ENCODE measurements at regions not wholly inside any gene's neighbourhood (a gene's known extent, or its start where the extent isn't known, plus 50 kb on each side); places are given as distances from the start of the nearest gene placed in this dataset.

DNA sequence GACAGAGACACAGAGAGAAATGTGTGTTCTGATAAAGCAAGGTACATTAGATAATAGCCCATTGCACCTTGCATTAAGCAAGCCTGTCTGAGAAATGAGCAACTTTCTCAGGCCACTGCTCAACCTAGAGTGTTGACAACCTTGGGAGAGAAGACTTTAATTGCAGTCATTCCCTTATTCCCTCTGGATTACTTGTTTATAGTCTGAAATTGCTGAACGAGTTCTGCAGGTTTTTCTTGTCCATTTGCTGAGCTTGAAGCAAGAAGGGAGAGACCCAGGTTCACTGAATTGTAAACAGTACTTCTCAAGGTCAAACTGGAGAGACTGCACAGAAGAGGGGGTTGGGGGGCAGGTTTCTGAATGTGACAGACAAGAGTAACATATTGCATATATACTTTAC is 159.4 kb upstream of the PLEKHG7 start:
- H3K4me3 ChIP-seq: no peak overlapping the region
- TF ChIP-seq, protein P1, sequence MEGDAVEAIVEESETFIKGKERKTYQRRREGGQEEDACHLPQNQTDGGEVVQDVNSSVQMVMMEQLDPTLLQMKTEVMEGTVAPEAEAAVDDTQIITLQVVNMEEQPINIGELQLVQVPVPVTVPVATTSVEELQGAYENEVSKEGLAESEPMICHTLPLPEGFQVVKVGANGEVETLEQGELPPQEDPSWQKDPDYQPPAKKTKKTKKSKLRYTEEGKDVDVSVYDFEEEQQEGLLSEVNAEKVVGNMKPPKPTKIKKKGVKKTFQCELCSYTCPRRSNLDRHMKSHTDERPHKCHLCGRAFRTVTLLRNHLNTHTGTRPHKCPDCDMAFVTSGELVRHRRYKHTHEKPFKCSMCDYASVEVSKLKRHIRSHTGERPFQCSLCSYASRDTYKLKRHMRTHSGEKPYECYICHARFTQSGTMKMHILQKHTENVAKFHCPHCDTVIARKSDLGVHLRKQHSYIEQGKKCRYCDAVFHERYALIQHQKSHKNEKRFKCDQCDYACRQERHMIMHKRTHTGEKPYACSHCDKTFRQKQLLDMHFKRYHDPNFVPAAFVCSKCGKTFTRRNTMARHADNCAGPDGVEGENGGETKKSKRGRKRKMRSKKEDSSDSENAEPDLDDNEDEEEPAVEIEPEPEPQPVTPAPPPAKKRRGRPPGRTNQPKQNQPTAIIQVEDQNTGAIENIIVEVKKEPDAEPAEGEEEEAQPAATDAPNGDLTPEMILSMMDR (IDR thresholded peaks at IDR 0.05): no peak
- TF ChIP-seq POLR2A (IDR thresholded peaks at IDR 0.05): no peak
- H3K27me3 ChIP-seq: no peaks in the 10 kb centered on the region
- peaks cover 0 to 46% (median 19%) of the 10 kb centered on the region in 4 donors for H3K4me1 ChIP-seq
- peak overlapping the region; percentile 21 to 86 (median 37) for H3K27ac ChIP-seq
- no peak for DNase-seq
- WGBS (ENCODE audit: insufficient coverage, low coverage, low lambda C conversion rate, missing lambda C conversion rate): 0% methylated on average over 1 of the region's 1 CpG
- H3K36me3 ChIP-seq: no peaks in the 10 kb centered on the region
- ATAC-seq: peak in 1 of 4 donors; percentile 10
- no peaks in the 10 kb centered on the region for H3K9me3 ChIP-seq
- intact Hi-C loops (cut with DNase I): no loop called here

DNA sequence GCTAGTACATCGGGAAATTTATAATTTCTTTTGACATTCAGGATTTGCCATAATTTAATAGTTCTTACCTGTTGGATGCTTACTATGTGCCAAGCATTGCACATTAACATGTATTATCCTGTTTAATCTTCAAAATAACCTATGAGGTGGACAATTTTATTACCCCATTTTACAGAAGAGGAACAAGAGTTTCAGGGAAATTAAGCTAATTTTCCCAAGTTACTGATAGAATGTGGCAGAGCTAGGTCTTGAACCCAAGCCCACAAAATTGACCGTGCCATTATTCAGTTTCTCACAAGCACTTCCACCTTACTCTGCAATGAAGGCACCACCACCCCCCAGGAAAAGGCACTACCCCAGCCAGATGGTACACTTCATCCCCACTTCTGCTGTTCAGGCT is 161.1 kb upstream of the PLEKHG7 start:
- DNase-seq: no peak
- Histone ChIP-seq H3K4me1 (peaks cover 0 to 30% (median 13%) of the 10 kb centered on the region in 4 donors), H3K4me3 (no peak overlapping the region), H3K36me3 (no peaks in the 10 kb centered on the region), H3K27ac (no peak overlapping the region), H3K27me3 (no peaks in the 10 kb centered on the region), H3K9me3 (no peaks in the 10 kb centered on the region)
- WGBS (ENCODE audit: insufficient coverage, low coverage, low lambda C conversion rate, missing lambda C conversion rate): 100% methylated on average over 2 of the region's 2 CpGs
- TF ChIP-seq, protein P1 (IDR thresholded peaks at IDR 0.05): no peak
- TF ChIP-seq POLR2A (IDR thresholded peaks at IDR 0.05): no peak
- intact Hi-C loops (cut with DNase I): no loop called here
- ATAC-seq: no peak

DNA sequence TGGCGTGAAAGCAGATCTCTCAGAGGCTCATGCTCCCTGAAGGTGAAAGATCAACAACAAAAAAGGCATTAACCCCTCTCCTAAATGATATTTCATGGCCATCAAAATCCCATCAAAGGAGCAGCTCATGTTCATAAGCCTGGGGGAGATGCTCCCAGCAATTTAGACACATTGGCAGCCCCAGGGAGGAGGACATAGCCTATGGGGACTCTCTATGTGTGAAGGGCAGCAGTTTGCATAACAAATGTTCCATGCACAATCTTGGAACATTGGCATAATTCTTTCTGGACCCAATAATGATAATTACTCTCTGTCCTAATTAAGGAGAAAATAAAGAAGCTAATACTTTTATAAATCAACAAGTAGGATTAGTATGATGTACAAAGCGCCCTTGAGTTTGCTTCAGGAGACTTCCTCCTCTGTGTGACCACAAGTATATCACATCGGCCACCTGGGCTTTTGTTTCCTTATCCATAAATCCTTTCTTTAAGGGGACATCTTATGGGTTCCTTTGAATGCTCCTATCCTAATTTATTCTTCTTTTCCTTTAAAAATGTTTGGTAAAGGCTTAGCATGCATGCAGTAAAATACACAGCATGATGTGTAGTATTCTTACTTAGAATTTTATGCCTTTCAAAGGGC is 161.9 kb upstream of the PLEKHG7 start:
- Histone ChIP-seq H3K4me3 (no peak overlapping the region), H3K27ac (no peak overlapping the region), H3K9me3 (no peaks in the 10 kb centered on the region), H3K27me3 (no peaks in the 10 kb centered on the region), H3K4me1 (peaks cover 0 to 26% (median 11%) of the 10 kb centered on the region in 4 donors), H3K36me3 (no peaks in the 10 kb centered on the region)
- TF ChIP-seq POLR2A (IDR thresholded peaks at IDR 0.05): no peak
- TF ChIP-seq, protein P1 (IDR thresholded peaks at IDR 0.05): no peak
- intact Hi-C loops (cut with DNase I): no loop called here
- ATAC-seq (no peak), DNase-seq (no peak)
- WGBS (ENCODE audit: insufficient coverage, low coverage, low lambda C conversion rate, missing lambda C conversion rate): 67% methylated on average over 2 of the region's 3 CpGs

DNA sequence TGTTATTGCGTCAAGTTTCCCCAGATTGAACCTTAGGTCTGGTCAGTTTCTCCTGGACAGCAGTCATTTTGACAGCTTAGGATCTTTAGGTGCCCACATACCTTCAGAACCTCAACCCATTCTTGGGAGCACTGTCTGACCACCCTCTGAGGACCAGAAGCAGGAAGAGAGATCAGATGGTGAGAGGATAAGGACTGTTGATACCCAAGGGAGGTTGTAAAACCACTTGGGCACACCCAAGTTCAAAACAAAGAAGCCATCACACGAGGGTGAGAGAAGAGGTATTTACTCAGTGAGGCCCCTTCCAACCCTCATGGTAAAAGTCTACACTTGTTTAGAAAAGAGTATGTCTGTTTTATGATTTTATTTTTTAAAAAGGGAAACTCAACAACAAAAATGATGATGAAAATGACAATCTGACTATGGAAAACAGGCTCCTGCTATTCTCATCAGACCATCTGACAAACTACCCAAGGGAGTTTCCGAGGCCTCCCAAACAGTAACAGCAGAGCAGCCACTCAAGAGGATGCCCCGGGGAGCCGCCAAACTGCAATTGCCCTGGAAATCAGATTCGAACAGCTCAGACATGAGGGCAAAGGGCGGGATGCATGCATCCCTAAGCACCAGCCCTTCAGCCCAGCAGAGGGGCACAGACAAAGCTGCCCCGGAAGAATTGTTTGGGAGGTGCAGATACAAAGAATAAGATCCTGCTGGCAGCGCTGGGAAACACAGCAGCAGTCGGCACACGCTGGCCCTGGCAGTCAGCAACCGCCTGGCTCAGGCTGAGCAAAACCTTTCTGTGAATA is 162.6 kb upstream of the PLEKHG7 start:
- TF ChIP-seq, protein P1 (IDR thresholded peaks at IDR 0.05): no peak
- TF ChIP-seq POLR2A (IDR thresholded peaks at IDR 0.05): no peak
- H3K4me3 ChIP-seq: no peak overlapping the region
- no peaks in the 10 kb centered on the region for H3K9me3 ChIP-seq
- H3K4me1 ChIP-seq: peaks cover 0 to 22% (median 11%) of the 10 kb centered on the region in 4 donors
- ATAC-seq: no peak
- no peaks in the 10 kb centered on the region for H3K27me3 ChIP-seq
- no peaks in the 10 kb centered on the region for H3K36me3 ChIP-seq
- WGBS (ENCODE audit: insufficient coverage, low coverage, low lambda C conversion rate, missing lambda C conversion rate): 74% methylated on average over 7 of the region's 12 CpGs
- intact Hi-C loops (cut with DNase I): no loop called here
- no peak for DNase-seq
- peak overlapping the region in 1 of 3 donors; percentile 52 for H3K27ac ChIP-seq
